ENCODE measurements at regions not wholly inside any gene's neighbourhood (a gene's known extent, or its start where the extent isn't known, plus 50 kb on each side); places are given as distances from the start of the nearest gene placed in this dataset.

DNA sequence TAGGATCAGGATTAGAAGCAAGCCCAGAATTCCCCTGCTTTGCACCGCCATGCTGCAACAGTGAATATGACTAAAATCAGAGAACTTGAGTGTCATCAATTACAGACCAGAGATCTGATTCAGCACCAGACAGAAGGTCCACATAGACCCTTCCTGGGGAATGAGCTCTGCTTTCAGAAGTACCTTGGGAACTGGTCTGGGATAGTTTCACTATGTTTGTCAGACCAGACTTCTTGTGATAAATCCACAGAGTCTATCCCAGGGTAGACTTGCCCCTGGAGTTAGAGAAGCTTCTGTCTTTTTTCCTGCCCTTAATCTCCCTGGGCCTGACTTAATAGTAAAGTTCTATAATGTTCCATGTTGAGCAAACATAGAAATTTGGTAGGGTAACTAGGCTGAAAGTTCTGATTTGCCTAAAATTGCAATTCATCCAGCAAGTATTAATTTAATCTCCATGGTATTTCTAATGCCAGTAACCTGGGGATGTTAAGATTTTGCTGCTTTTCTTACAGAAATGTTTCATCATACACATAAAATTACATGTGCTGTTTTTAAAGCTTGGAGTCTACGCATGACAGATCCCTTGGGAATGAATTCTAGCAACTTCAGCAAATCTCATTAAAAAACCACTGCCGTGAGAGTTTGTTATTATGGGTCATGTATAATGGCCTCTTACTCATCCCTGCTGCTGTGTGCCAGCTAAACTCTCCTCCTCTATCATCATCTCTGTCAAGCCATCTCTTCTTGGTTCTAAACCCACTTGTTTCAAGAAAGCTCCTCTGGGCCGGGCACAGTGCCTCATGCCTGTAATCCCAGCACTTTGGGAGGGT is 61.3 kb upstream of the METAP2 start:
- FAIRE-seq, result peak; percentile 29

DNA sequence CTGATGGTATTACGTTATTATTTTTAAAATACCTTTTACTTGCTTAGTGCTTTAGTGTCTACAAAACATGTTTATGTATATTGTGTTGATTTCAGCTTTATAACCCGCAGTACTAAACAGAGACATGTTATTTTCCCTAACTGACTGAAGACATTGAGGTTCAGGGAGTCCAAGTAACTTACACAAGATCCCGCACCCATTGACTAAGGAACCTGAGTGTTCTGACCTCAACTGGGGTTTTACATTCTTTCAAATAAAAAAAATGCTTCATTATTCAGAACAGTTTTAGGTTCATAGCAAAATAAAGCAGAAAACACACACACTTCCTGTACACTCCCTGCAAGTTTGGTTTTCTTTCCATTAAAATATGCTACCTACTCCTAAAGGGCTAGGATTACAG is 60.4 kb upstream of the METAP2 start:
- no peak for FAIRE-seq

DNA sequence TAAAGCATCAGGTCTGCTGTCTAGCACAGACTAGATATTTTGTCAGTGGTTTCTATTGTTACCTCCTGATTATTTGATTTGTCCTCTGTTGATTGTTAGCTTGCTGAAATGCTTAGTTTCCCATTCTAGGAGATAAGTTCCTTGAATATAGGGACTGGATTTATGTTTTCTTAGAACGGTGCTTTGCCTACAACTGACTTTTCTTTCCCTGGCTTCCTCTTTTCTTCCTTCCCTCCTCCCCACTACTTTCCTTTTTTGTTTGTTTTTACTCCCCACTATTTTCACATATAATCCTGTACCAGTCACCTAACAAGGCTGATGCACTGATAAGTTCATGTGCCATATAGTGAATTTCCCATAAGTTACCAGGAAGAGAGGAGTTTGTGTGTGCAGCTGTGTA is 58.5 kb upstream of the METAP2 start:
- no peak for FAIRE-seq

DNA sequence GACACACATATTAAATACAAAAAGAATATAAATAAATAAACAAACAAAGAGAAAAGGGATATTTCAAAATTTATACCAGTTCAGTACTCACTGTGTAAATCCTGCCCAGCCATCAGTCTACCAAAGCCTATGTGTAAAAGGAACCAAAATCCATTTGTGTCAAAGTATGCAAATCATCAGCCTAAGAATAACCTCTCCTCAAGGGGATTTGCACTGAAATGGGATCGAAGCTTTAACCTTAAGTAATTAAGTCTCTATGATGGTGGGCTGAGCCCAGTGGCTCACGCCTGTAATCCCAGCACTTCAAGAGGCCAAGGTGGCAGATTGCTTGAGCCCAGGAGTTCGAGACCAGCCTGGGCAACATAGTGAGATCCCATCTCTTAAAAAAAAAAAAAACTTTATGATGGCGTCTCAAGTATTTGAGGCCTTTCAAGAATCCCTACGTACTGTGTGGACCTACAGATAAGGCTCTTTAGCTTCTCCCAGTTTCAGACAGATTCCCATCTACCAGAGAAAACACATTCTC is 57.8 kb upstream of the METAP2 start:
- no peak for FAIRE-seq

DNA sequence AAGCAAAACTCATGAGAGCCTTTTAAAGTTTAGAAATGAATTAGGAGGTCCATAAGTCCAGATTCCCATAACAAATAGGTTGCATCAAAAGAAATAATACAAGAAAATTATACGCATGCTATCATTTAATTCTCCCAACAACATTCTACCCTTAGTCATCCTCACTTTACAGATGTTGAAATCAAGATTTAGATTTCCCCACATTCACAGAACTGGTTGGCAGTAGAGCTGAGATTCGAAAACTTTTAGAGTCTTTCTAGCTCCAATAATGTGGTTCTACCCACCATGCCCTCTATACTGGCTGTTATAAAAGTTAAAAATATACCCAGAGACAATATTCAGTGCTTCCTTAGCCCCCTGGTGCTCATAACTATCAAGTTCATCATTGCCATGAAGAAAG is 56.6 kb upstream of the METAP2 start:
- no peak for FAIRE-seq

DNA sequence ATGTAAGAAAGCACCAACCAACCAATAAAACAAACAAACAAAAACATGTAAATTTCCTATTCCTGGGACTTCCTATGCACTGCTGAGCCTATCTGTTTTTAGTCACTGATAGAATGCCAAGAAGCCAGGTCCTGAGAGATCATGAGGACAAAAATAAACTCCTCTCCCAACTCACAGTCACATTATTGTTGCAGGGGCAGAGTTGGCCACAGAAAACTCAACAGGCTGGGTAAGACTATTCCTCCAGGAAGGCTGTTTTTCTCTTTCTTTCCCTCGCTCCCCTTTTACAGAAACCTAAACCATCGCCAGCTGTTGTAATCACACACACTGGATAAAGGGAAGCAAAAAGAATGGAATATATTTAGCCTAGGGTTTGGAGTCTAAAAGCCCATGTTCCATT is 55.8 kb upstream of the METAP2 start:
- FAIRE-seq, result no peak
